ENCODE measurements at regions not wholly inside any gene's neighbourhood (a gene's known extent, or its start where the extent isn't known, plus 50 kb on each side); places are given as distances from the start of the nearest gene placed in this dataset.

GRCh38 chr18:45352874-45353273 lies 262.4 kb upstream of the SLC14A2 start:
- no peak for DNase-seq

GRCh38 chr18:45353530-45353929 lies 261.7 kb upstream of the SLC14A2 start:
- DNase-seq = no peak

DNA sequence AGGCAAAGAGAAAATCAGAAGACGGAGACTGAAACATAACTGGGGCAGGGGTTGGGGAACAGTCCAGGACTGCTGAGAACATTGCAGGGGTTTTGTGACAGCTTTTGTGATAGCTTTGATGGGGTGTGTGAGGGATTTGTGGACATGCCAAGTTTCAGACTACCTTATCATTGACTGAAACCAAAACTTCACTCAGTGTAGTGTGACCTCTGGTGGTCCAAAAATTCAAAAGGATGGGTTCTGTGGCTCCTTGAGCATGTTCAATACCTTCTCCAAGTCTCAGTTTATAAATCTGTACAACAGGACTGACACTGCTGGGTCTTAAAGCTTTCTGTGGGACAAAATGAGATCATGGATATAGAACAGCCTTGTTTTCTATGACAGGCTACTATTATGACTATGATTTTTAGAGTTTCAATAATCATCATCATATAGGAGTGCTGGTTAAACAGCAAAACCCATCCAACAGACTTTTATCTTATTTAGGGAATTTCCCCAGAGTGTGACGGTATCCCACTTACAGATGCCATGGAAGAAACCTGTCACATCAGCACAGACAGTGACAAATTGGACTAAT lies 259.2 kb upstream of the SLC14A2 start:
- DNase-seq = no peak

DNA sequence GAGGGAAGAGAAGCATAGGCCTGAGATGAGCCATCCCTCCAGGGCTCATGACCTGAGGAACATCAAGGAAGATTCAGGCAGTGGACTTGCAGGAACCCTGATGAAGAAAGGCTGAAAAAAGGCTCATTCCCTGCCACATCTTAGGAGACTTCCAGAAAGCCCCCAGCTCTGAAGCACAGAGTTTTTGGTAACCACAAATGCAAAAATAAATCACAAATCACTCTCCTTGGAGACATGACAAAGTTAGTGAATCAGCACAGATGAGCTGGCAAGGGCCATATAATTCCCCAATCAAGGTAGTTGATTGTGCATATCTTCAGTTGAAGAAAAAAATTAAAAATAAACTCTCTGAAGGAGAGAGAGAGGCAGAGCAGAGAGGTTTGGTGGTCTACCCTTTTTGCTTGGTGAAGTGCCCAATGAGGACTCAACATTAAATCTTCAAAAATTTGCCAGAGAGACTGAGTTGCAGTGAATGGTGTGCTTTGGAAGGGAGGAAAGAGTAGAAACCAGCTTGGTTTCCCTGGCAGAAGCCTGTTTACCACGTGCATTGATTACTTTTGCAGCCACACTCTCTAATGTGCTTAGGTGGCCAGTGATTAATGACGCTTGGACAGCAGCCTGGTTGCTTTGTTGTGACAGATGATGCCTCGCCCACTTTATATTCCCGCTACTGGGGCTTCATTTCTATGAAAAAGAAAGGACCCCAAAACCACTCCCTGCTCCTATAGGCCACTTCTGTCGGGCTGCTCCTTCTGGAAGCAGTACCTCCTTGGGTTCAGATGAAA lies 257.4 kb upstream of the SLC14A2 start:
- DNase-seq = no peak

DNA sequence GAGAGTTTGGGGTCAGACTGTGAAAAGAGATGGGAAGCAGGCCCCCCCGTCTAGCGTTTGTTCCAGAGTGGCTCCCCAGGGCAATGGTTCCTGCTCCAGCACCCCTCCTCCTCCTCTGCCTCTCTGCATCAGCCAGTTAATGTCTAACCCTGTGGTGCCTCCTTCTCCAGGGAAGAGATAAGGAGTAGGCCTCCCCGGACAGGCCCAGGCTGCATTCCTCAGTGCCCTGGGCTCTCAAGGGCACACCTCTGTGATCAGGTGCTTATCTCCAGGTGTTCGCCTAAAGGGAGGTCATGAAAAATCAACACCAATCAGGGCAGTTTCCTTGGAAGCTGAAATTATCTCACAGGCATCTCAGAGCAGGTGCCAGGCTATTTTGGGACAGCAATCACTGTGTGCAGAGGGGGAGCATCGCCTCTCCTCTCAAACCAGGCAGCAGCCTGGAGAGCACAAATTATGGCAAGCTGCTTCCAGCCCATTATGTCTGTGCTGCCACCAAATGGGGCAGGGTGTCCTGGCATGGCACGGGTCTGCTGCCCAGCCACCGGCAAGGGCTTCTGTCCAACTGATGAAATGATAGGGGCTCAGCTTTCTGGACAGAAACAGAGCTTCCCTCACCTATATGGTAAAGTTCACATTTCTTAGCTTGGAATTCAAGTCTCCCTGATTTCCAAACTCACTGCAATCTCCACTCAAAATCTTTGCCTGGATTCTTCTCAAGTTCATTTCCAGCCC lies 255.8 kb upstream of the SLC14A2 start:
- peak; percentile 58 for DNase-seq

DNA sequence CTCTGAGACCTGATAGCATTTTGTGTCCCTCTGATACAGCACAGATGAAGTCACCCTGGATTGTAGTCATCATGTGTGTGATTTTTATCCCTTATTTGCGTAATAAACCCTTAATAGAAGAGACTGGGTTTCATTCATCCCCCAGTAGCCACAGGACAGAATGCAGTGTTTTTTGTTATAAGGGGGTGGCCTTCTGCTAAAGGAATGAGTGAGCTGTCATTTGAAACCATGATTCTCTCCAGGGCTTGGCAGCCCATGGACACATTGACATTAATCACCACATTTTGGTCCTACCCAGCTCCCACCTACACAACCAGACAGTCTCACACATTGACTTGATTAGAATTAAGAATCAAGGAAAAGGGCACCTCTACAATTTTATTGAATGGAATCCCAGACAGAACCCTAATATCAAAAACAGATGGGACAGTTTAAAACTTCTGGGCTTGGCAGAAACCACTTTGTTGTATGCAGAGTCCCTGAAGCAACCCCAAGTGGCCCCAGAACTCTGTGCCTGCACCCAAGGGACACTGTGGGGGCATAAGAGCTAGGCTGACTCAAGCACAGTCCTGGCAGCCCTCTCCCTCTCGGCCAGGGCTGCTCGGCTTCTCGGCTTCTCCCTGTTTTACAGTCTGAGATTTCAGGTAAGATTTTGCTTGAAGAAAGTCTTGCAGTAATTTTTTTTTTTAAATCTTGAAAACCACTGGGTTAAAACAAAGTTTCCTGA lies 254.0 kb upstream of the SLC14A2 start:
- no peak for DNase-seq

DNA sequence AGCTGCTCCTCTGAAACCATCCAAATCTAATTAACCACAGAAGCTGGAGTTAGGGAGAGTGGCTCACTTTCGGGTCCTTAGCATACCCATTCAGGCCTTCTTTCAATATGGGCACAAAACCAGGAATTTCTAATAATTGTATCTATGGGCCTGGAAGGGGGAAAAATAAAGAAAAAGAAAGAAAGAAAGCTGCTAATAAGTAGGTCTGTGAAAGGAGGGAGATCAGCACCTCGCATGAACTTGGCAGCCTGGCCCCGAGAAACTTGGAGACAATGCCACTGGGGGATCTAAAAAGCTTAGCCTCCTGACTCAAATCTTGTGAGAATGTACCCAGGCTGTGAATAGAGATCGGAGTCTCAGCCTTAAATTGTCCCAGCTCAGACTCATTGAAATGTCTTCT lies 252.1 kb upstream of the SLC14A2 start:
- no peak for DNase-seq

DNA sequence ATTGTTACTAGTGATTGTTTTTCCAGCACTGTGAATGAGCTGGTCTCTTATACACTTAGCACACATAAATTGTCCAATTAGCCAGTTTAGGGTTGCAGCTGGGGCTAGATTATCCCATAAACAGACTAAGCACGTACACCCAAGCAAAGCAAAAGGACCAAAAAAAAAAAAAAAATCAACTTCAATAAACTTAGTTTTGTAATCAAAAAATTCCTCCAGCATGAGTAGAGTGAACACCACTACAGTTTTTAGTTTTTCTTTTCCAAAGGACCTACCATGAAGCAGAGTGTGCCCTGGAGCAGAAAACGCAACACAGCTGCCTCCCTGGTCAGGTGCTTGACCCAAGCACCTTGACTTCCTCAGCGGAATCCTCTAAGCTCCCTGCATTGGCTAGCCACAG lies 249.4 kb upstream of the SLC14A2 start:
- no peak for DNase-seq

DNA sequence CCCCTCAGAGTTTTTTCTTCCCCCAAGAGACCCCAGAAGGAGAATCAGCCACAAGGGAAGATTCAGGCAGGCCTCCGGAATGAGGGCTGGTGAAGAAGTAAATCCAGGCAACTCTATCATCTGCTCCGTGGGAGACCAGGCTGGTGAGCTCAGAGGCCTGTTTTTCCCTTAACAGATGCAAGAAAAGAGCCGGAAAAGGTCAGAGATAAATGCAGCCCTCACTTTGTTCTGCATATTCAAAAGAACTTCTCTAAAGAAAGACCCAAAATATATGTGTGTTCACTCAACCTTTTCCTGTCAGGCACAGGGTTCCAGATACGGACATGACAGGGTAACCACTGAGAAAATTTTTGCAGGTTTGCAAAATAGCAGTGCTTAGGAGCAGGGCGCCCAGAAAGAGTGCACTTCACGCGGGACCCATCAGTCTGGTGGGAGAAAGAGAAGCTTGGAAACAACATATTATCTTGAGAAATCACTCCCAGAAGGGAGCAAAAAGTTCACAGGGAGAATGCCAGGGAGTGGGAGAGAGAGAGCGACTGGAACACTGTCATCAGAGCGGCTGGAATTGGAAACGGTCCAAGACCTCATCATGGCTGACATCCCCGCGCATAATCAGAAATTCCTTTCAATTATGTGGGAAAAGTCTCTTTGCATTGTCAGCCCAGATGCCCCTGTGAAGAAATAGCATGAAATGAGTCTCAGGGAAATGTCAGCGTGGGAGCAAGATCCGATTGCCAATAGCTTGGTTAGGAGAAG lies 244.8 kb upstream of the SLC14A2 start:
- no peak for DNase-seq

DNA sequence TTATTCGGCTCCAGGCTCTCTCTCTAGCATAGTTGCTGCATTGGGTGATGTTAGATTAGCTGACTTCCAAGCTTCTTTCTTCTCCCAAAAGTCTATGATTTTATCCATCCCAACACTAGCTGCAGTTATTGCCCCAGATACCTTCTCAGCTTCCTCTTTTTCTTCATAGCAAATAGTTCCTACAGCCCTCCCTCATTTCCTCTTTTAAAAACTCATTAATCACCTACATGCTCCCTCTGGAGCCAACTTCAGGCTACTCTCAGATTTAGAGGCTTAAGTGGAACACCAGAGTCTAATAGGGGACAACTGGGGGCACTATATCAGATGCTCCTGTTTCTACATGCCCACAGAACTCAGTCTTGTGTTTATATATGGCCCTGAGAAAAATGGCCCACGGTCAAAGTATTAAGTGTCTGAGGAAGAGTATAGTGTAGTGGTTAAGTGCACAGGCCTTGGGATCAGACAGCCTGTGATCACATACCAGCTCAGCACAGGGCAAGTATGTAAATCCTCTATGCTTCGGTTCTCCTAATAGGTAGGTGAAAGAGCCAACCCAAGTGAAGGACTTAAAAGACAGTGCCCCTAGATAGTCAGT lies 241.9 kb upstream of the SLC14A2 start:
- no peak for DNase-seq

GRCh38 chr18:45374236-45374635 lies 241.0 kb upstream of the SLC14A2 start:
- DNase-seq = no peak

- peak; percentile 22 for DNase-seq
Measured at GRCh38 chr18:45374878-45375630, 240.2 kb upstream of the SLC14A2 start.

DNA sequence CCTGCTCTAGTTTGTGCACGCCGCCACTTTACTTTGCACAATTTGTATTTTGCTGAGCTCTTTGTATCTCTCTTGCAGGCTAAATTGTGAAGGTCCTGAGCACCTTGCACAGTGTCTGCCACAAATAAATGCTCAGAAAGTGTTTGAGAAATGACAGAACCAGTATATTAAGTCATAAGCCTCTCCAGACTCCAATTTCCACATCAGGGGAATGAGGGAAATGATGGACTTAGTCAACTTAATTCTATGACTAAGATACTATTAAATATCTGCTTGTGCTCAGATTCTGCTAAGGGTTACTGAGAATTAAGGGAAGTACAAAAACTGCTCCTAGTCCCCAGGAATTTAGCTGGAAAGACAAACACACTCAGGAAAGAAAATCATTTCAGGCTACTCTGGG lies 239.1 kb upstream of the SLC14A2 start:
- DNase-seq = no peak

DNA sequence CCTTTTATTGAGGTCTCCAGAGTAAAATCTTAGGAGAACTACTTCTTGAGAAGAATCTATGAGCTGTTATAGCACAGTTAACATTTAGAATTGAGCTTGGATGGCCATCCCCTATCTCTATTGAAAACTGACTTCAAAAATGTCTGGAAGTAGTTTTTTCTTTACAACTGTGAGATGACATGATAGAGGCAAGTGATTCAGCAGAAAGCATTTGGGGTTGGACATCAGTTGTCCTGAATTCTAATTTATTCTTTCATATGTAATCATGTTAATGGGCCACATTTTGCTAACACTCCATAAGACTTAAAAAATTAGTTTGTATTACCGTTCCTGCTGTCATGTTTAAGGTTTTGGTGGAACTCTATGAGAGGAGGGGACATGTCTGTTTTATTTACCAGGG lies 237.0 kb upstream of the SLC14A2 start:
- no peak for DNase-seq

DNA sequence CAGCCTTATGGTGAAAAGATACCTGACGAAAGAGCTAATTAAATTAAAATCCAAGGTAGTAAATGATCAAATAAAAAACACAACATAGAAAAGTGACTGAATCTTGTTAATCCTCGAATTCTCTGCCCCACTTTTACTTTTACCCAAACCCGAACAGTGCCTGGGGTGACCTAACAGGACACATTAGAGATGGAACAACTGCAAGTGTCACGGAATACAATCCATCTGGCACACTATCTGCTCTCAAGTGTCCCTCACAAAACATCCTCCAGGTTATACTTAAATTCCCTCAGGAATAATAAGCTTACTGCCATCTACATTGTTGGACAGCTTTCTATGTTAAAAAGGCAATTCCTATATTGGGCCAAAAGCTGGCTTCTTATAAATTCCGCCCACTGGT lies 236.3 kb upstream of the SLC14A2 start:
- no peak for DNase-seq

DNA sequence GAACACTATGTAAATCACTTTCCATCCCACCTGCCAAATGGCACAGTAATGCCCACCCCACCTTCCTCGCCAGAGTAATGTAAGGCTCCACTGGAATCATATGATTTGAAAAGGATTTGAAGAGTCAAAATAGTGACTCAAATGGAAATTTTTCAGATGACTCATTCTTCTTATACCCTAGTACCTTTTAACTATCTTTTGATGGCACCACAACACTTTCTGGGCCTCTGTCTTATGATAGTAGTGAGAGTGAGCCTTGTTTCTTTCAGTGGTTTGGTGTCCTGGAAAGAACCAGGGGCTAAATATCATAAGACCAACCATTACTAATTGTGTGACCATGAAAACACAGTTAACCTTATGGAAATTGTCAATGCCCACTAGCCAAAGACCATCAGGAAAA lies 235.4 kb upstream of the SLC14A2 start:
- DNase-seq = no peak

- DNase-seq = no peak
Measured at GRCh38 chr18:45381282-45381681, 234.0 kb upstream of the SLC14A2 start.

DNA sequence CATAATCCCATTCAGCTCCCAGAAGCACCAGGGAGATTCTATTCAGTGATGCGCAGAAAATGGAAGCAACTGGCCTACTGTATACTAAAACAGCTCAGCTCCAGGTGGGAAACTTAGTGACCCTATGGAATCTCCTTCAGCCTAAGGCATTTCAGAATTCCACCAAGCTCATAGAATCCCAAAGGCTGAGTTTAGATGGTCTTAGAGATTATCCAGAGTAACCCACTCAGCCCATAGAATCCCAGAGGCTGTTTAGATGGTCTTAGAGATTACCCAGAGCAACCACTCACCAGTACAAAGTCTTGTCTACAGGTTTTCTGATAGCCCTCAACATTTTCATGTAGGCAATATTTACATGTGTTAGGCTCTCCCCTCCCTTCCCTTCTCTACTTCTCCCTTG lies 232.0 kb upstream of the SLC14A2 start:
- no peak for DNase-seq

GRCh38 chr18:45384137-45384961 lies 230.9 kb upstream of the SLC14A2 start:
- DNase-seq = peak; percentile 88

DNA sequence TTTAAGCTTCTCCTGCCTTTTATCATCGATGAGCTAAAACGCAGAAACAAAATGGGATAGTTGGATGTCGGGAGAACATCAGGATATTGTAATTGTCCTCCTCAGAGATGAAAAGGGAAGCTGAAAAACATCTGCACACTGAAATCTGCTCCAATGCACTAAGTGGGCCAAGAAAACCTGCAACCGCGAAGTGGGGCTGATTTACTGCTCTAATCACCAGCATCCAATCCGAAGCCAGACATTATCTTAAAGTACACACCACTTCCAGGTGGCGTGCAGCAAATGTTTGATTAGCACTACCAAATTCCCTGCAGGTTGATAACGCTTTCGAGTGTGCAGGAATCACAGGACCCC lies 230.3 kb upstream of the SLC14A2 start:
- no peak for DNase-seq

All from DMS53 (cell line).